Activated naive CD8-positive, alpha-beta T cell treated with anti-CD3 and anti-CD28 coated beads for 36 hours (primary cell): ENCODE measurements at regions not wholly inside any gene's neighbourhood (a gene's known extent, or its start where the extent isn't known, plus 50 kb on each side); places are given as distances from the start of the nearest gene placed in this dataset.

Experiments
- DNase-seq: peaks from one replicate; pipeline ENCODE4 v3.0.0; 2021
- H3K27ac Mint-ChIP-seq: one replicate; pipeline ENCODE4 v1.8.0; 2022; ENCODE audit warnings: mild to moderate bottlenecking, moderate library complexity, mixed read lengths
- H3K27me3 Mint-ChIP-seq: one replicate; pipeline ENCODE4 v1.8.0; 2022; ENCODE audit warnings: mild to moderate bottlenecking, mixed read lengths
- H3K36me3 Mint-ChIP-seq: one replicate; pipeline ENCODE4 v1.8.0; 2021; ENCODE audit warnings: mild to moderate bottlenecking, mixed read lengths
- H3K4me1 Mint-ChIP-seq: one replicate; pipeline ENCODE4 v1.8.0; 2021; ENCODE audit warnings: mixed read lengths
- H3K4me3 Mint-ChIP-seq: one replicate; pipeline ENCODE4 v1.8.0; 2022; ENCODE audit warnings: mild to moderate bottlenecking, moderate library complexity, mixed read lengths
- H3K9me3 Mint-ChIP-seq: one replicate; pipeline ENCODE4 v1.8.0; 2022; ENCODE audit warnings: mixed read lengths

DNA sequence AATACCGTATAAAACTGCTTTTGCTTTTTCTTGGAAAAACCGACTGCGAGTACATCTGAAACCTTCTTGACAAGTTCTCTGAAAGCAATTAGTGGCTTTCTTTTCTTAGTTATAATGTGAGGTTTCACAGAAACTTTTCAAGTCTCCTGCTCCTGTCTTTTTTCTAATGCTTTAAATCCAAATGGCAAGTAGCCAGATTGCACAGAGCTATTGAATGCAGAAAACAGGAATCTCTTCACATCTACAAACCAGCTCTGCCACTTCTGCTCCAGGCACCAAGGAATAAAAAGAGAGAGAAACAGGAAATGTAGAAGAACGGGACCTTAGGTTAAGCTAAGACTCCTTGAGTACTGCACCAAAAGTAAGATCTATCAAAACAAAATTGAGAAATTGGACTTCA, 267.3 kb upstream of the TET2 start:
- H3K27ac Mint-ChIP-seq: peak overlapping the region; percentile 70
- no peaks in the 10 kb centered on the region for H3K9me3 Mint-ChIP-seq
- peak overlapping the region; percentile 40 for H3K4me3 Mint-ChIP-seq
- no peaks in the 10 kb centered on the region for H3K27me3 Mint-ChIP-seq
- peaks cover 16% of the 10 kb centered on the region for H3K4me1 Mint-ChIP-seq
- no peaks in the 10 kb centered on the region for H3K36me3 Mint-ChIP-seq
- DNase-seq: no peak

DNA sequence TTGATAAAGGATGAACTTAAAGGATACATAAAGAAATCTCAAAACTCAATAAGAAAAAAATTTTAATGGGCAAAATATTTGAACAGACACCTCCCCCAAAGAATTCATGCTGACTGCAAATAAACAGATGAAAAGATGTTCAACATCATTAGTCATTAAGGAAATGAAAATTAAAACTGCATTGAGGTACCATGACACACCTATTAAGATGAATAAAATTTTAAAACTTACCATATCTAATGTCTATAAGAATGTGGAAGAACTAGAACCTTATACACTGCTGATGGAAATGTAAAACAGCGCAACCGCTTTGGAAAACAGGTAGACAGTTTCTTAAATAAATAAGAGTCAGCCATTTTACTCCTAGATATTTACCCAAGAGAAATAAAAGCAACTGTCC, 266.8 kb upstream of the TET2 start:
- DNase-seq: no peak
- Mint-ChIP-seq H3K4me1 (peaks cover 16% of the 10 kb centered on the region), H3K27ac (no peak overlapping the region), H3K36me3 (no peaks in the 10 kb centered on the region), H3K27me3 (no peaks in the 10 kb centered on the region), H3K4me3 (no peak overlapping the region), H3K9me3 (no peaks in the 10 kb centered on the region)

DNA sequence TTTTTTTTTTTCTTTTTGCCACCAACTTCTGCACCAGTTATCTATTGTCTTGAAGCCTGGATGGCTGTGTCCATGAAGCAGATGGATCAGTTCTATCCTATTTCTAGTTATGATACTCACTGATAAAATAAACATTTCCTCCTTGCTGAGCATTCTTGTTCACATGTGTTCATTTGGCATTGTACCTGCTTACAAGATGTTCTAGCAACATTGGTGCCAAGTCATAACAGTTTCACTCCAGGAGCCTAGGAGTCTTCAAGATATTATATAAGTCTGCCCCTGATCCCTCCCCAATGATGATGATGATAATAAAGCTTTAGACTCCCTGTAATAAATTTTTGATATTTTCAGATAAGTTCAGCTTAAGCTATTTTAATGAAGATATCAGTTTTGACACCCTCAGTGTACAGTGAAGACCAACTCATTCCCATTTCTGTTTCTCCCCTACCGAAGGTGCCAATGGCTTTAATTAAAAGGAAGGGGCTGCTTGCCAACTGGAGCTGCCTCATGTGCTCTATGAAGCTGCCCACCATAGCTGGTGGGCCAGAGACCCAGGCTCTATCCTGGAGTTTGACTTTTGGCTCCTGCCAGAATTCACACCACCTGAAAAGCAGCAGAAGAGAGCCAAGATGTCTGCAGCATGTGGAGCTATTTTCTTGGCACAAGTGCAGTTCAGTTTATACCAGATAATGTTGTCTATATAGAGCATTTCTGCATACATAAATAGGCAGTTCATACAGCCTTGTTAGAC, 265.4 kb upstream of the TET2 start:
- no peak overlapping the region for H3K4me3 Mint-ChIP-seq
- no peaks in the 10 kb centered on the region for H3K36me3 Mint-ChIP-seq
- H3K27ac Mint-ChIP-seq: no peak overlapping the region
- no peaks in the 10 kb centered on the region for H3K27me3 Mint-ChIP-seq
- H3K9me3 Mint-ChIP-seq: no peaks in the 10 kb centered on the region
- H3K4me1 Mint-ChIP-seq: peaks cover 16% of the 10 kb centered on the region
- DNase-seq: no peak

DNA sequence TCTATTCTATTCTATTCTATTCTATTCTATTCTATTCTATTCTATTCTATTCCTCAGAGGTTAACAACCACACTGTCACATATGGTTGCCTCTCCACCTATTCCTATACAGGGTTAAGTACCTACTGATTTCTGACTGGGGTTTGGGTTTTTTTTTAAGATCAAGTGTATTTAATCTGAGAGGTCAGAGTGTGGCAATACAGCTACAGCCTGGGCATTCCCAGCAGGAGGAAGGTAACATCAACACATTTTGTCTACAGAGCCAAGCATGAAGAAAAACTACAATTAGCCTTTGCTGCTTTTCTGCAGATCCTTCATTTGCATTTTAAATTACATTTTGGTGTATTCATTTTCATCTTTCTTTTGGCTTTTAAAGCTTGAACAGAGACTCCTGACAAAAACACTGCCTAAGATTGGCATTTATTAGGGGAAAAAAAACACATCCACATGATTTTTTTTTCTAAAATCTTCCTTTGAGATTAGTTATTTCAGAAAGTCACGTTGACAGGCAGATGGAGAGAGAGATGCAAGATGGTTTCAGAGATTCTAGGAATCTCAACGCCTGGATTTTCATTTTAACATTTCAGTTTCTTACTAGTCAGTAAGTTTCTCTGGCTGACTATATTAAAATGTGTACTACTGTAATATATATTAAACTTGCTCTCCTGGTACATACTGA, 255.9 kb upstream of the TET2 start:
- H3K27me3 Mint-ChIP-seq: no peaks in the 10 kb centered on the region
- no peak for DNase-seq
- H3K4me1 Mint-ChIP-seq: peaks cover 16% of the 10 kb centered on the region
- peaks cover 6% of the 10 kb centered on the region for H3K9me3 Mint-ChIP-seq
- H3K4me3 Mint-ChIP-seq: no peak overlapping the region
- H3K36me3 Mint-ChIP-seq: peaks cover 2% of the 10 kb centered on the region
- no peak overlapping the region for H3K27ac Mint-ChIP-seq

DNA sequence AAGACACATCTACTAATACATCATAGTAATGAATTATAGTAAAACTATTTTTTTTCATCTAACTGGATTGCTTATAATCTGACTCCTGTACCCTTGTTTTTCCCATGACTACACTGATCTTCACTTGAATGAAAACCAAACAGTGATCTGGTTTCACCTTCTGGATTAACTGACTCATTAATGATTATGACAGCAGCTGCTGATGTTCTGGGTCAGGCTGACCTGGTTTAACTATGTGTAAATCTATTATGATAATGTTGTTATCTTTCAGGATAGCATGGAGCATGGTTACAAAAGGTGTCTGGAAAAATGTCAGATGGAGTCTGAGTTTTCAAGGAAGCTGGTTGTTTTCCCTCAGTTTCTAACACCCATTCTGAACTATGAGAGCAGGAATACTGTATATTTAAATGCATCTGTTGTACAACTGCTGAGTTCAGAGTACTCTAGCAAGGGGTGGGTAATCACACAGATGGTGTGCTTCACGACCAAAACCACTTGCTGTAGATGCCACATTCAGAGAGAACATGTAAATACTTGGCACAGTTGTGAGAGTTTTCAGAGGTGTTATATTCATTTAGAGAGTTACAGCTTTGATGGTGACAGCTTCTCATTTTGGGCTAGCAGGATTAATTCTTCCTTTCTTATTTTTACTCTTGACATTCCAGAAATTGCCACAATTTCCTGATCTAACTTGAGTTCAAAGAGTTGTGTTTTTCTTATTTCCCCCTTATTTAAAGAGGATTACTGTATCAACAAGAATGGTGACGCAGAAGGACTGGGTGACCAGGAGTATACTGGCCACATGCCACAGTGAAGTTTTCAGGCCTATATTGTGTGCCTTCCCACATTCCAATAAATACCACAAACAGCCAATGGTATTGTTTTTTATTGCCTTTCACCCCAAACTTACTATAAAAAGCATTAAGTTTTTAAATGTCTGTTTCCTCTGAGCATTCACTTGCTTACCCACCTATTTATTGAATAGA, 249.7 kb upstream of the TET2 start:
- H3K27ac Mint-ChIP-seq: no peak overlapping the region
- H3K4me3 Mint-ChIP-seq: no peak overlapping the region
- peaks cover 5% of the 10 kb centered on the region for H3K36me3 Mint-ChIP-seq
- H3K4me1 Mint-ChIP-seq: peaks cover 31% of the 10 kb centered on the region
- peaks cover 14% of the 10 kb centered on the region for H3K9me3 Mint-ChIP-seq
- no peaks in the 10 kb centered on the region for H3K27me3 Mint-ChIP-seq
- no peak for DNase-seq

DNA sequence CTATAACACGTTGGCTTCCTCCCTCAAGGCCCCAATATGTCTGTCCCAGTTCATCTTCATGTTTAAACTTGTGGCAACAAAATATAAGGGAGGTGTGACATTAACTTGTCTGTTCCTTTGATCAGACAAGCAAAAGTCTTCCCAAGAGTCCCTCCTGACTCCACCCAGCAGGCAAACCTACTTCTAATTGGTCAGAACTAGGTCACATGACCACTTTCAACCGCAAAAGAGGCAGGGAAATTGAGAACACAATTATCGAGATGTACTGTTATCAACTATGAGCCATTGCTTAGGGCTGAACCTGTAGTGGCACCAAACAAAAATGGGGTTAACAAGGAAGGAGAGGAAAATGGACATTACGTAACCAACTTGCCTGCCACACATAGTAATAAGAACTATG, 246.8 kb upstream of the TET2 start:
- Mint-ChIP-seq H3K27ac (no peak overlapping the region), H3K9me3 (peaks cover 11% of the 10 kb centered on the region), H3K27me3 (no peaks in the 10 kb centered on the region), H3K36me3 (peaks cover 7% of the 10 kb centered on the region), H3K4me1 (peaks cover 30% of the 10 kb centered on the region), H3K4me3 (no peak overlapping the region)
- DNase-seq: no peak

DNA sequence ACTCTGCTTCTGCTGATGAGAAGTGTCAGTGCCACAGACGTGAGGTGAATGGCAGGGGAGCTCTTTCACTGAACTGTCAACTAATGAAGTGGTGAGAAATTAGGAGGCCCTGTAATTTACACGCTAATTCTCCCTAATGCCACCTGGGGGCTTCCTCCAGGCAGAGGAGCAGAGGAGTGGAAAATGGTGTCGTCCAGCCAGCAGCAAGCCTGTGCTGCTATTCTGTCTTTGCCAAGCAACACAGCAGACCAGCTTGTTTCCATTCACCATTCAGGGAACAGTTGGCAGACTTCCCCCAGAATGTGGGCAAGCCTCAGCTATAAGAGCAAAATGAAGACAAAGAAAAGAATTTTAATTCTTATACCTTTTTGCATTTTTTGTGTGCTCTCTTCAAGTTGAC, 245.2 kb upstream of the TET2 start:
- peaks cover 7% of the 10 kb centered on the region for H3K36me3 Mint-ChIP-seq
- H3K27me3 Mint-ChIP-seq: no peaks in the 10 kb centered on the region
- H3K4me1 Mint-ChIP-seq: peaks cover 15% of the 10 kb centered on the region
- no peak overlapping the region for H3K27ac Mint-ChIP-seq
- no peak for DNase-seq
- H3K9me3 Mint-ChIP-seq: peaks cover 11% of the 10 kb centered on the region
- H3K4me3 Mint-ChIP-seq: no peak overlapping the region

DNA sequence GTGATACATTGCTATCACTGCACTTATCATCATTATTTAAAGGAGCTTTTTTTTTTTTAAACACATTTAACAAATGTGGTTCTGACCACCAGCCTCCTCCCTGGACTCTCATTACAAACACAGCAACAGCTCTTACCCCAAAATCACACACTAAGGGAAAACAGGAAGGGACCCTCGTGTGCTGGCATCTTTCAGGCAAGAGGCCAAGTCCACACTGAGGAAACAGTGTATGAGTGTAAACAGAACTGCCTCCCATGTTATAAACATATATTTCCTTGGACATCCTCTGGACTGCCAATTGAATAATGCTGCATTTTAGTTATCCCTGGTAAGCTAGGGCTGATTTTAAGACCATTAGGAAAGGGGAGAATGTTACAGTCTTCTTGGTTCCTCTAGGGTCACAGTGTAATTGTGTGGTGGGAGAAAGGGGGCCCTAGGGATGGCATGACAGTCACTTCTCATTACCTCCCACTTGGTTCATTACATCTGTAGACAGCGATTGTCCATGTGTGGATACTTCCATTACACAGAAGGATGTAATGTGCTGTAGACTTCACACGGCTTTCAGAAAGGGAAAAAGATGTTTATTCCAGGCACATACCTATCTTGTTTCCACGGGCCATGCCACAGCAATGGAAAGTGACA, 244.6 kb upstream of the TET2 start:
- no peak overlapping the region for H3K4me3 Mint-ChIP-seq
- H3K4me1 Mint-ChIP-seq: peaks cover 9% of the 10 kb centered on the region
- peaks cover 11% of the 10 kb centered on the region for H3K9me3 Mint-ChIP-seq
- H3K27ac Mint-ChIP-seq: no peak overlapping the region
- DNase-seq: no peak
- no peaks in the 10 kb centered on the region for H3K27me3 Mint-ChIP-seq
- peaks cover 7% of the 10 kb centered on the region for H3K36me3 Mint-ChIP-seq

DNA sequence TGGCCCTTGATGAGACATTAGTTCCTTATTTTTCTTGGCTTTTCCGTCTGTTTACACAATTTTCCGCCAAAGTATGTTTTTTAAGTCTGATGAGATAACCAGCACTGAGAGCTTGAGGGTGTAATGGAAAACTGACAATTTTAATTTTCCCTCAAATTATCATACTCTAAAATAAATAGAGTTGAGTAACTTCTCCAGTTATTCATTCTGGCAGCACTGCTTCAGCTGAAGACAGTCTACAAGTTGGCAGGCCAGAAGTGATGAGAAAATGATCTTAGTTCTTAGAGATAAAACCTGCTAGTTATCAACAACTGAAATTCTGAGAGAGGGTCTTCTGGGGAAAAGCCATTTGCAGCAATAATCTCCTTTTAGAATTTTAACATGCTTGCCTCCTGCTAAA, 241.6 kb upstream of the TET2 start:
- Mint-ChIP-seq H3K36me3 (peaks cover 1% of the 10 kb centered on the region), H3K27ac (no peak overlapping the region), H3K4me3 (no peak overlapping the region), H3K9me3 (peaks cover 2% of the 10 kb centered on the region), H3K27me3 (no peaks in the 10 kb centered on the region), H3K4me1 (peaks cover 6% of the 10 kb centered on the region)
- no peak for DNase-seq

DNA sequence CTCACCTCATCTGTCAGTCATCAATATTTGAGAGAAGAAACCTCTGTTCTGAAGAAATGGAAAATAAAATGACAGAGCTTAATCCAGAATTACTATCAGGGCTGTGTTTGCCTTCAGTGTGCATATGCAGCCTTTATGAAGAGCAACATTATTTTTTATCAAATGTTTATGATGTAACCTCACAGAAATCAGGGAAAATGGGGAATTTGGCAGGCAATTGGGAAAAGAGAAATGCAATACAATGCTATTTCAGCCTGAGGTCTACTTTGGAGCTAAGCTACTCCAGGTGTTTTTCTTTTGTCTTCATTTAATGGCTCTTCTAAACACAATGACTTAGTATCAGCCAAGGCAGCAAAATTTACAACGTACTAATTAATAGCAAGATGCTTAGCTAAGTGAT, 241.1 kb upstream of the TET2 start:
- Mint-ChIP-seq H3K36me3 (peaks cover 1% of the 10 kb centered on the region), H3K27ac (no peak overlapping the region), H3K27me3 (no peaks in the 10 kb centered on the region), H3K4me3 (no peak overlapping the region), H3K4me1 (peaks cover 6% of the 10 kb centered on the region), H3K9me3 (peaks cover 2% of the 10 kb centered on the region)
- no peak for DNase-seq

DNA sequence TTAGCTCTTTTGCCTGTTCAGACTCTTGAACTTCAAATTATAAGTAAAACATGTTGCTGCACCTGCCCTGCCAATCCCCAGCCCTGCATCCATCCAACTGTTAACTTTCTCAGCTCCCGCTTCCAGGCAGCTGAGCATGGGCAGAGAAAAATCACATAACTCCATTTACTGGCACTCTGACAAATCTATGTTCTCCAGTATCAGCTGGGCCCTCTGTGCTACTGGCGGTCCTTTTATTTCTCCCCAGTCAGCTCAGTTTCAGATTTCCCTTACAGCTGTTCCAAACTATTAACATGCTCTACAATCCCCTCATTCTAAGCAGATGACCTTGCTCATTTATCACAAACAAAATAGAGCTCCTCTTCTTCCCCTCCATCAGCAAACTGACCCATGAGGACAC, 240.4 kb upstream of the TET2 start:
- no peaks in the 10 kb centered on the region for H3K27me3 Mint-ChIP-seq
- no peak overlapping the region for H3K4me3 Mint-ChIP-seq
- peaks cover 6% of the 10 kb centered on the region for H3K4me1 Mint-ChIP-seq

DNA sequence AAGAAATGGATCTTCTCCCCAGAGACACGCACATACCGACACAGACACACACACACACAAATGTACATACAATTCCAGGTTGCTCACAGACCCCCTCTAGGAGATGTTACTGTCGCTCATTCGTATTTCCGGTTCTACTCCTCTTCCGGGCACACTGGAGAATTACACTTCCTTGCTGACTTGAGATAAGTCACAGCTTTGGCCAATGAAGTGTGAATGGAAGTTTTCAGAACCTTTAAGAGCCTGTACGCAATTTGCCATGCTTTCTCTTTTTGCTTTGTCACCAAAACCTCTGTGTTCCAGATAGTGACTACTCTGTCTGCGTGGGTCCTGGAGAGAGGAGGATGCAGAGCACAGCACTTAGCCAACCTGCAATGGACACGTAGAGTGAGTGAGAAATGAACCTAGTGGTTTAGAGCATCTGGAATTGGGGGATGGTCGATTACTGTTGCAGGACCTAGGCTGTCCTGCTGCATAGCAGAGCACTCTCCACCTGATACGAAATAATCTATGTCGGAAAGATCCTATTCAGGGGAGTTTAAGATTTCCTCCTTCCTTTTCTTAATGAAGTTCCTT, 239.5 kb upstream of the TET2 start:
- Mint-ChIP-seq H3K27ac (no peak overlapping the region), H3K4me3 (no peak overlapping the region), H3K27me3 (no peaks in the 10 kb centered on the region), H3K36me3 (peaks cover 1% of the 10 kb centered on the region), H3K4me1 (peaks cover under 1% of the 10 kb centered on the region), H3K9me3 (peaks cover 2% of the 10 kb centered on the region)
- no peak for DNase-seq

More for the DNA sequence above, 240.4 kb upstream of the TET2 start:
- DNase-seq: no peak
- peaks cover 2% of the 10 kb centered on the region for H3K9me3 Mint-ChIP-seq
- H3K36me3 Mint-ChIP-seq: peaks cover 1% of the 10 kb centered on the region
- H3K27ac Mint-ChIP-seq: no peak overlapping the region

DNA sequence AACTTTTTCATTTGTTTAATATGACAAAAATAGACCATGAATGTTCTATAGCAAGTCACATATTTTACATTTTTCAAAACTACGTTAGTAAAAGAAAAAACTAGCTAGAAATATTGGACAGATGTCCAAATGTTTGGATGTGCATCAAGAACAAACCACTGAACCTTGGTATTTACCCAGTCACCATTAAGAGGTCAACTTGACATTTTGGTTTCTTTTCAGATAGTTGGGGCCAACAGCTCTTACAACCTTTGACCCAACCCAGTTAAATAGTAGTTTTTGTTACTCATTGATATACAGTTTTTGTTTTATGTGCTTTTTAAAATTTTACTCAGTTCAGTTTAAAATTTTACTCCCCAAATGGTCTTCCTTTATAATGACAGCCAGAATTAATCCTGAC, 238.7 kb upstream of the TET2 start:
- DNase-seq: no peak
- peaks cover 3% of the 10 kb centered on the region for H3K36me3 Mint-ChIP-seq
- peaks cover 4% of the 10 kb centered on the region for H3K9me3 Mint-ChIP-seq
- H3K27ac Mint-ChIP-seq: no peak overlapping the region
- H3K4me3 Mint-ChIP-seq: no peak overlapping the region
- no peaks in the 10 kb centered on the region for H3K4me1 Mint-ChIP-seq
- no peaks in the 10 kb centered on the region for H3K27me3 Mint-ChIP-seq

DNA sequence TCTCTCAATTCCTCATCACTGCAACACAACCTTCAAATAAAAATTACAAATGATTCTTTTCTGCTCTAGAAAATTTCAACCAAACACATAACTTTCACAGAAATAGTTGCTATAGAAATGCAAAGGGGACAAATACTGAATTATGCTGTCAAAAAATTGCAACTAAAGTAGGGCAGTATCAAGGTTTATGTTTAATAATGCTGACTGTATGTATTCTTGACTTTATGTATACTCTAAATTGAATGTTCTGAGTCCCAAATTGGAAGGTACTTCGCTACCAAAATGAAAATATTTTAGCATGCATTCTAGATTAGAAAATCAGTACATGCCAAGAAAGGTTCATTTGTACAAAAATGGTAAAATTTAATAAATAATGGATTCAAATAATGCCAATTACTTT, 237.3 kb upstream of the TET2 start:
- H3K4me3 Mint-ChIP-seq: no peak overlapping the region
- H3K9me3 Mint-ChIP-seq: peaks cover 3% of the 10 kb centered on the region
- H3K4me1 Mint-ChIP-seq: no peaks in the 10 kb centered on the region
- no peaks in the 10 kb centered on the region for H3K27me3 Mint-ChIP-seq
- H3K36me3 Mint-ChIP-seq: peaks cover 1% of the 10 kb centered on the region
- H3K27ac Mint-ChIP-seq: no peak overlapping the region
- DNase-seq: no peak
